Fibroblast of skin of right quadriceps (primary cell): ENCODE measurements at regions not wholly inside any gene's neighbourhood (a gene's known extent, or its start where the extent isn't known, plus 50 kb on each side); places are given as distances from the start of the nearest gene placed in this dataset.
A peak's percentile ranks its signal among the peaks of the same experiment; 100 is the strongest.
"Not testable (repeated sequence)": the region's sequence is repeated elsewhere in the genome, so short reads cannot be mapped to it uniquely, and the experiment has no call there.

Experiments used
- DNase-seq: peaks from one replicate; pipeline ENCODE4 v3.0.0-alpha.2; 2013

DNA sequence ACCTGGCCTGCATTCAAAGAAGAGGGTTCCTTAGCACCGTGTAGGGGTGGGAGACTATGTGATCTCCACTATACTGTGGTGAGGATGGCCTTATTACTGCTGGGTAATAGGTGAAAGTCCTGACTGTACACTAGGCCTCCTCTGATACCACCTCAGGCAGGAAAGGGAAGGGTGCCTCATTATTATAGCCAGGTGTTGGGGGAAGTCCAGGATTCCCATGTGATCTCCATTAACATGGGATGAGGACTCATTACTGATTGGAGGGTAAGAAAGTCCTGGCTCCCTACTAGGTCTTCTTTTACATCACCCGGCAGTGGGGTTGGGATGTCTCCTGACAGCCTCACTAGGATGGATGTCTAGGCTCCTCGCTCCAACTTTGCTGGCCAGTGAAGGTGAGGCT lies 252.1 kb downstream of the LRIG3 start:
- no peak for DNase-seq

DNA sequence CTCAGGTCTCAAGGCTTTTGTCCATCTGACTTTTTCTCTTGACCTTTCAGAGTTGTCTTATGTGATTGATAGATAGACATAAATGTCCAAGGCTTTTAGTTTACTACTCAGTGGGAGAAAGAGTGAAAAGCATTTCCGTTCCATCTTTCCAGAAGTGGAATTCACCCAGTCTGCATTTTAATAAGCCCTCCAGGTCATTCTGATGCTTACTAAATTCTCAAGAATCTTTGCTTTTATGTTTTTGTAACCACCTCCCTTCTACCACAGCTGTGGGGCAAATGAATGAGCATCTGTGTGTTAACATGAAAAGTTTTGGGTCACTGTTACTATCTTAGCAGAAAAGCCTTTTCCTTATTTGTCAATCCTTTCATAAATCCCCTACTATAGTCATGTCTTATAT lies 251.4 kb downstream of the LRIG3 start:
- peak; percentile 42 for DNase-seq

DNA sequence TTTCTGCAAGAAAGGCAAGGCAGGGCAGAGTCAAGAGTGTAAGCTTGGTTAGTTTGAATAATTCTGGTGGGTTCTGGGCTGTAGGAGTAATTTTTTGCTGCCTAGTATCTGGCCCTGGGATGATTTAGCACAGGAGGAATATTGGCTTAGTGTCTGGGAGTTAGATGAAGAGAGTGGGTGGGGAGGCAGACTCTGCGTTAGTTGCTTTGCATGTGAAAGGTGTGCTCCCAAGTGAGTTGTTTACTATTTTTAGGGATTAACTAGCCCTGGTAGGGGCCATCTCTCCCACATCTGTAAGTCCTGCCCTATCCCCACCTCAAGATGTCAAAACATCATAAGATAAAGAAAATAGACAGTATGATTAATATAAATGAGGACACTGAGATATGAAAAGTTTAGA lies 249.7 kb downstream of the LRIG3 start:
- no peak for DNase-seq

DNA sequence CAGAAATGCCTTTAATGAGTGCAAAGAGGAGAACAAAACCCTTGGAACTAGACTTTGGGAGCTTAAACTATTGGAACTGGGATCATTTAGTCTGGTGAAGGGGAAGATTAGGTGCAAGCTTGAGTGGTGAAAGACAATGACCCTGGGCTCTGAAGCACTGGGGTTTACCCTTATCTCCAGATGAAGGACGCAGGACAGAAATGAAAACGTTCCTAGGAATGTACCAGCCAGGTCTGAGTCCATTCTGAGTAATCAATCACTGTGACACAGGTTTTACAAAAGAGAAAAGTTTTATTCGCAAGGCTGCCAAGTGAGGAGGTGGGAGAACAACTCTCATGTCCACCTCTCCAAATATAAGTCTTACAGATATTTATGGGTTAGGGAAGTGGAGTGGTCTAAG lies 249.1 kb downstream of the LRIG3 start:
- no peak for DNase-seq

DNA sequence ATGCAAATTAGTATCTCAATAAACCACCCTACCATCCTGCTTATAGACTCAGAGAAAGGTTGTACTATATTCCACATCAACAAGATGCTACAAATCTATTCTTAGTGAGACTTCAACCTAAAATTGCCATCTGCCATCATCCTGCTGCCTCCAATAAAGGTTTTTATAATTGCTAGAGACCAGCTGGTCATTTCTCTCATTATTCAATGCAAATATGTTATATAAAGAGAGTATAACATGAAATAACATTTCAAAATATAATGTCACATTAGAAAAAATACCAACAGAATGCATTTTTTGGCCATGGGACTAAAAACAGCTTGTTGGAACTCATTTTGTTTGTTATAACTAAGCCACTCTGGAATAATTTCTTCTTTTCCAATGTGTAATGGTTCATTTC lies 247.3 kb downstream of the LRIG3 start:
- no peak for DNase-seq

DNA sequence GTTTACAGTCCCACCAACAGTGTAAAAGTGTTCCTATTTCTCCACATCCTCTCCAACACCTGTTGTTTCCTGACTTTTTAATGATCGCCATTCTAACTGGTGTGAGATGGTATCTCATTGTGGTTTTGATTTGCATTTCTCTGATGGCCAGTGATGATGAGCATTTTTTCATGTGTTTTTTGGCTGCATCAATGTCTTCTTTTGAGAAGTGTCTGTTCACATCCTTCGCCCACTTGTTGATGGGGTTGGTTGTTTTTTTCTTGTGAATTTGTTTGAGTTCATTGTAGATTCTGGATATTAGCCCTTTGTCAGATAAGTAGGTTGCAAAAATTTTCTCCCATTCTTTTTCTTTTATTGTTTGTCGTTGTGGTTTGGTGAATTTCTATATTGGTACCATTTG lies 242.5 kb downstream of the LRIG3 start:
- DNase-seq = not testable (repeated sequence)

DNA sequence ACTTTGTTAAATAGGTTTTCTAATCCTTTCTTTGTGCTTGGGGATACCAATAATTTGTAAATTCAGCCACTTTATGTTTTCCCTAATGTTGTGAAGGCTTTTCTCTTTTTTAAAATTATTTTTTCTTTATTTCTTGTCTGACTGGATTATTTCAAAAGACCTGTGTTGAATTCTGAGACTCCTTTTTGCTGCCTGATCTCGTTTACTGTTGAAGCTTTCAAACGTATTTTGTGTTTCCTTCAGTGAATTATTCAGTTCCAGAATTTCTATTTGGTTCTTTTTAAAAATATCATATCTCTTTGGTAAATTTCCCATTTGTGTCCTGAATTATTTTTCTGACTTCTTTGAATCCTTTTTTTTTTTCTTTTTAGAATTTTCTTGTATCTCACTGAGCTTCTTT lies 241.6 kb downstream of the LRIG3 start:
- DNase-seq = no peak

DNA sequence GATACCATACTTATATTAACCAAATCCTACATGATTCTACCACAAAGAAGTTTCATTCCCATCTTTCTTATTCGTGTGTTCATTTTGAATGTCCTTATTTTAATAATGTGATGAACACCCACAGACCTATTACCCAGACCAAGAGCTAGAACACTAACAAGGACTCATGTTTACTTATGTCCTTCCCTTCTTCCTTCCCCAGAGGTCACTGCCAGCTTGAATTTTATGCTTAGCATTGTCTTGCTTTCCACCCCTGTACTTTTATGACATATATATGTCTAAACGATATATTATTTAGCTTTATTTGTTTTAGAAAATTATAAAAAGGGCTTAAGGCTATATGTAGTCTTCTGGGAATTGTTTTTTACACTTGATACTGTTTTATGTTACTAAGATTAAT lies 238.6 kb downstream of the LRIG3 start:
- no peak for DNase-seq

DNA sequence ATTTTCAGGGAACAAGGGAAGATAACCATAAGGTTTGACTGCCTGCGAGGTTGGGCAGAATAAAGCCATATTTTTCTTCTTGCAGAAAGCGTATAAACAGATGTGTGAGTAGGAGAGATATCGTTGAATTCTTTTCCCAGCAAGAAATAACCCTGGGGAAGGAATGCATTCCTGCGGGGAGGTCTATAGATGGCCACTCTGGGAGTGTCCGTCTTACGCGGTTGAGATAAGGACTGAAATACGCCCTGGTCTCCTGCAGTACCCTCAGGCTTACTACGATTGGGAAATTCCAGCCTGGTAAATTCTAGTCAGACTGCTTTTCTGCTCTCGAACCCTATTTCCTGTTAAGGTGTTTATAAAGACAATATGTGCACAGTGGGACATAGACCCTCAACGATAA lies 225.0 kb downstream of the LRIG3 start:
- DNase-seq = no peak

DNA sequence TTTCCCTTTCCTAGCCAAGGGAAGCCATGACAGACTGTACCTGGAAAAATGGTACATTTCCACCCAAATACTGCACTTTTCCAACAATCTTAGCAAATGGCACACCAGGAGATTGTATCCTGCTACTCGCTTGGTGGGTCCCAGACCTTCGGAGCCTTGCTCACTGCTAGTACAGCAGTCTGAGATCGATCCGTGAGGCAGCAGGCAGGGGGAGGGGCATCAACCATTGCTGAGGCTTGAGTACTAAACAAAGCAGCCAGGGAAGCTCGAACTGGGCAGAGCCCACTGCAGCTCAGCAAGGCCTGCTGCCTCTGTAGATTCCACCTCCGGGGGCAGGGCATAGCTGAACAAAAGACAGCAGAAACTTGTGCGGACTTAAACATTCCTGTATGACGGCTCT lies 218.8 kb downstream of the LRIG3 start:
- DNase-seq = no peak

DNA sequence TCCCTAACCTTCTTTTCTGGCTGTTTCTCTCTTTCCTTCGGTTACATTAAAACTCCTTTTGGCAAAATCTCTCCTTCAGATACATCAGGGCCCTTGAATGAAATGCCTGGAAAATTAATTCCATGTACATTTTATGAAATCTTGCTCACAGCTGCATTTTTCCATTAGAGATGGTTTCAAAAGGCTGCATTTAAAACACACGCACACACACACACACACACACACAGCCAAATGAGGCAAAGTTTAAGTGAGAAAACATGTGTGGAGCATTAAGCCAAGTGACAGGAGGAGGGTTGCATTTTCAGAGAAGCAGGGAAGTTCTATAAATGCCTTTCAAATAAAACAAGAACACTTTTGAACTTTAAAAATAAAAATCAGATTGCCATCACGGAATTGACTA lies 216.4 kb downstream of the LRIG3 start:
- peak; percentile 72 for DNase-seq

DNA sequence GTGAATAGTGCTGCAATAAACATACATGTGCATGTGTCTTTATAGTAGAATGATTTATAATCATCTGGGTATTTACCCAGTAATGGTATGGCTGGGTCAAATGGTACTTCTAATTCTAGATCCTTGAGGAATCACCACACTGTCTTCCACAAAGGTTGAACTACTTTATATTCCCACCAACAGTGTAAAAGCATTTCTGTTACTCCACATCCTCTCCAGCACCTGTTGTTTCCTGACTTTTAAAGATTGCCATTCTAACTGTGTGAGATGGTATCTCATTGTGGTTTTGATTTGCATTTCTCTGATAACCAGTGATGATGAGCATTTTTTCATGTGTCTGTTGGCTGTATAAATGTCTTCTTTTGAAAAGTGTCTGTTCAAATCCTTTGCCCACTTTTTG lies 215.5 kb downstream of the LRIG3 start:
- DNase-seq = not testable (repeated sequence)

DNA sequence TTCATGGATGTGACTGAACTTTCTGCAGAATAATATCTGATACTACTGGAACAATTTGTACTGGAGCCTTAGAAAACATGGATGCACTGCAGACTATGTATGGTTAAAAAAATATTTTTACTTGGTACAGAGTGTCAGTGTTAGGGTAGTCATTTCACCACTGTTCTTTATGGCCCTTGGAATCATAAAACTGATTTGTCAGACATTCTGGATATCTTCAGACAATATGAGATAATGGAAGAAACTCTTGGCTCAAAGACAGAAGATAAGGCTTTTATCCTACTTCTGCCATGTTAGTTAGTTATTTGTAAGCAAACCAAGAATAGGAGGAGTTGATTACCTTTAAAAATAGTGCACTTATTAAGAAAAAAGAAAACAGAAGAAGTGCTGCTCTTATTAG lies 209.4 kb downstream of the LRIG3 start:
- no peak for DNase-seq

DNA sequence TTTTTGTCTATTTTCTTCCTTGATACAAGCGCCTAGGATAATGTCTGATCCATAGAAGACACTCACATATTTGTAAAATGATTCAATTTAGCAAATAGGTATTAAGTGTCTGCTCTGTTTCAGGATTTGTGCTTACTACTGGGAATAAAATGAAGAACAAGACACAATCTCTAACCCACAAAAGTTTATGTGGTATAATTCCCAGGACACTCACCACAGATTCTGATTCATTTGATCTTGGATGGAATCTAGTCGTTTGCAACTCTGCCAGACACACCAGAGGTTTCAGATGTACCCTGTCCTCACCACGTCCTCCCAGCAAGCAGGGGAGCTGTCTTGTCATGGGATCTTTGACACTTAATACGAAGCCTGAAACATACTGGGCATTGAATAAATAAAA lies 208.3 kb downstream of the LRIG3 start:
- DNase-seq = peak; percentile 87

DNA sequence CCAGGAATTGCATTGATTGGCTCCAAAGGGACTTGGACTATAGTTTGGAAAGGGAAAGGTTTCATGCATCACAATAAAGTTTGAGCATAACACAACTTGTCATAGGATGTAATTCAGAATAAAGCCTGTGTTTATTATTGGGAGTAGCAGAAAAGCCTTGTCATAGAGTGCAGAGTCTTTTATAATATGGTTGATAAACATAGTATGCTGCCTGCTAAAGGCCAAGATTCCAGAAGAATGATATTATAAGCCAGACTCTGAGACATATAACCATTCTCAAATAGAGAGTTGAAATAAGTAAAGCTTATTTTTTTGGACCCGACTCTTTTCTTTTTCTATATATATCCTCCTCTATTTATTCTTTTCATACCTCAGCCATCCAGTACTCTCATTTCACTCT lies 207.3 kb downstream of the LRIG3 start:
- DNase-seq = no peak

DNA sequence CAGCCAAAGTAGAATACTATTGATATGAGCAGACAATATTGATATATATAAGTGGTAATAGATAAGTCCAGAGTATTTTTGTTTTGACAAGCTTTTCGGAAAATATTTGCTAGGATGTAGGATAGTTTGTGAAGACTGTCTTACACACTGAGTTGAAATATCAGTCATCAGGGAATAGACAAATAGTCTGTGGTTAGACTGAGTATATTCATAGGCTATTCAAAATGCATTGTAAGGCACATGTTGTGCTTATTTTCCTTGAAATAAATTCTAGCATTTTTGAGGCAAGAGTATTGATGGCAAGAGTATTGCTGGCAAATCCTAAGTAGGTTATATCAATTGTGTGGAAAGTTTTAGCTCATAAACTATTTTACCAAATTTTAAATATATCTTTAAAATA lies 201.1 kb downstream of the LRIG3 start:
- DNase-seq = peak; percentile 8

DNA sequence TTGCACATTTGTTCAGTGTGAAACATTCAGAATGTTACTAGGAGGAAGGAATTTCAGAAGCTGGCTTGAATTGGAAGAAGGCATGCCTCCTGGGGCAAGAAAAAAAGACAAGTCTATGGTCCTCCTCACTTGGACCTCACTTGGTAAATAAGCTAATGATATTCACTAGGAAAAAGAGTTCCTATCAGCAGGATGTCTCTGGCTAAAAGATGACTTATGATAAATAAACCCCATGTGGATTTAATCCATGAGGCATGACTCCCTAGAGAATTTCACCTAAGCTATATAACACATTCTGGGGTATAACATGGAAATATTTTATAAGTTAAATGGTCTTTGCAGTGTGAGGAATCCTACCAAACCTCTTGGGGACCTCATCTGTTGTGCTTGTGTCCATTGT lies 199.9 kb downstream of the LRIG3 start:
- DNase-seq = peak; percentile 35

DNA sequence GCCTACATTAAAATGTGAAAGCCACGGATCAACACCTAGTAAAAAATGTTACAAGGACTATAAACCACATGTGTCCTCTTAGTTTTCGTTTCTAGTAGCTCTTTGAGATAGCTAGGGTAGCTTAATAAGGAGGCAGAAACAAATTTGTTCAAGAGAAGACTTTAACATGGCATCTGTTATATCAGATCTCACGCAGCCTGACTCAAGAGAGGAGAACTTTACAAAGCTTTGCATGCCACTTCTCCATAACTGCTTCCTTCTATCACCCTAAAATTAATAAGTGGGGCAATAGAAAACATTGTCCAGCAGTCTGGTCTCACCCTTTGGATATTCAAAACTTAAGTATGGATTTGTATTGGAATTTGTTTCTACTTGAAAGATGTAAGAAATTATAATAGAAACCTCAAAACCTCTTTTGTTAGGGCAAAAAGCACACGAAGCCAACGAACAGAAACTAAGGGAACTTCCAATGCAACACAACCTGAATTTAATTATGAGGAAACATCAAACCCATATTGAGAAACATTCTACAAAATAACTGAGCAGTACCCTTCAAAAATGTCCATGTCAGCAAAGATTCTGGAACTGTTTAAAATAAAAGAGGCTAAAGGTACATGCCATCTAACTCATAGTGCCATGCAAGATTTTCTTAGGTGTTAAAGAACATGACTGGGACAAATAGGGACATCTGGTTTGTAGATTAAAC lies 194.8 kb downstream of the LRIG3 start:
- no peak for DNase-seq

DNA sequence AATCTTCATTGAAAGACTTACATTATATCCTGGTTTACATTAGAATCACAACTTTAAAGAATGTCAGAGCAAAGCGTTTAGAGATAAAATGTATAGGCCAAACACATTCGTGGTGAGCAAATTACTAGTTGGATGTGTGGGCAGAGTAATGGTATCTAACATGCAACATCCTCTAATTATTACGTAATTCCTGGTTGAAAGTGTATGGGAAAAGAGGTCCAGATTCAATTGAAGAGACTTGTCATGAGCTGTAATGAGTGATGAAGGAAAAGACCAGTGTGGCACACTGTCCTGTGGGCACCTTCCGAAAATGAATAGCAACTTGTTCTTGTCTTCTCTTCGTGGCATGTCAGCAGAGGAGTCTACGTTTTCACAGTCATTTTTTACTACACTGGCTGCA lies 192.8 kb downstream of the LRIG3 start:
- DNase-seq = peak; percentile 77

DNA sequence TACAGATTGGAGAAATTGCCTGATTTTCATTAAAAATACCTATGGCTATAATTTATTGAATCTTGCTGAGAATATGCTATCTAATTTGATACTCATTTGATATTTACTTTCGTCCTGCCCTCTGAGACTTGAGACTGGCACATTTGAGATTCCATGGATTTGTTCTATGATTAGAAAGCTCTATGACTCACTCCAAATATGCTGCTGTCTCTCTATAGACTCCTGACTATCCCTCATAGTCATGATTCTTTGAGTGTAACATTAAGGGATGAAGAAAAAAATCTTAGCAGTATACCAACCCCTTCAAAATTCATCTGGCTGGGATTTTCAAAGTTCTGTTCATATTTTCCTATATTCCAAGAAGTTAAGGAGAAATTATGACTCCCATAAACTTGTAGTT lies 191.9 kb downstream of the LRIG3 start:
- DNase-seq = peak; percentile 61

DNA sequence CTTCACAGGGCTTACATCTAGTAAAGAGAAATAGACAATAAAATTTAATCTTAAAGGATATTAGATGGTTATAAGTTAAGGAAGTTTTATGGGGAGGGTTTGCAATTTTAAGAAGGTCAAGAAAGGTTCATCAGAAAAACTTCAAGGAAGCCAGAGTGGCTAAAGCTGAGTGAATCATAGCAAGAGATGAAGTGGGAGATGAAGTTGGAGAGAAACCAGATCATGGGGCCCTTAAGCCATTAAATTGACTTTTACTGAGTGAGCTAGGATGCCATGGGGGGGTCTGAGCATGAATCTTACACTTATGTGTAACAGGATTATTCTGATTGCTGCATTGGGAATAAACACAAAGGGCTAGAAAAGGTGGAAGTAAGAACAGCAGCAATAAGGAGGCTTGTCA lies 189.2 kb downstream of the LRIG3 start:
- peak; percentile 17 for DNase-seq

DNA sequence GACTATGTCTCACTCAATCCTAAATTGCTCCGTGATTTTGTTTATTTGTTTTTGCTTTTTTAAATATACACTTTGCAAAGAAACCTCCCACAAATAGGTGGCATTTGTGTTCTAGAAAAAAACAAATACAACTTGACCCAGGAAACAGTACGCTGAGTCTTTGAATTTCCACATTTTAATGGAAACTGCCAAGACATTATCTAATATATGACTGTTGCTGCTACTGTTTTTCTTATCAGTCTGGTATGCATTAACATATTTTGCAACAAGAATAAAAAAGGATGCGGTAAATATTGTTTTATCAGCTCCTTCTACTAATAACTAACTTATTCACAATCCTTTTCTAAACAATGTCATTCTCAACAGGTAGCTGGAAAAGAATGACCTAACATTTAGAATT lies 187.4 kb downstream of the LRIG3 start:
- DNase-seq = no peak

DNA sequence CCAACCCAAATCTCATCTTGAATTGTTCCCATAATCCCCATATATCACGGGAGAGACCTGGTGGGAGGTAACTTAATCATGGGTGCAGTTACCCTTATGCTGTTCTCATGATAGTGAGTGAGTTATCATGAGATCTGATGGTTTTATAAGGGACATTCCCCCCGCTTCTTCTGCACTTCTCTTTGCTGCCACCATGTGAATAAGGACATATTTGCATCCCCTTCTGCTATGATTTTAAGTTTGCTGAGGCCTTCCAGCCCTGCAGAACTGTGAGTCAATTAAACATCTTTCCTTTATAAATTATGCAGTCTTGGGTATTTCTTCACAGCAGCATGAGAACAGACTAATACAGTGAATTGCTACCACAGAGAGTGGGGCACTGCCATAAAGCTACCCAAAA lies 179.1 kb downstream of the LRIG3 start:
- DNase-seq = no peak

DNA sequence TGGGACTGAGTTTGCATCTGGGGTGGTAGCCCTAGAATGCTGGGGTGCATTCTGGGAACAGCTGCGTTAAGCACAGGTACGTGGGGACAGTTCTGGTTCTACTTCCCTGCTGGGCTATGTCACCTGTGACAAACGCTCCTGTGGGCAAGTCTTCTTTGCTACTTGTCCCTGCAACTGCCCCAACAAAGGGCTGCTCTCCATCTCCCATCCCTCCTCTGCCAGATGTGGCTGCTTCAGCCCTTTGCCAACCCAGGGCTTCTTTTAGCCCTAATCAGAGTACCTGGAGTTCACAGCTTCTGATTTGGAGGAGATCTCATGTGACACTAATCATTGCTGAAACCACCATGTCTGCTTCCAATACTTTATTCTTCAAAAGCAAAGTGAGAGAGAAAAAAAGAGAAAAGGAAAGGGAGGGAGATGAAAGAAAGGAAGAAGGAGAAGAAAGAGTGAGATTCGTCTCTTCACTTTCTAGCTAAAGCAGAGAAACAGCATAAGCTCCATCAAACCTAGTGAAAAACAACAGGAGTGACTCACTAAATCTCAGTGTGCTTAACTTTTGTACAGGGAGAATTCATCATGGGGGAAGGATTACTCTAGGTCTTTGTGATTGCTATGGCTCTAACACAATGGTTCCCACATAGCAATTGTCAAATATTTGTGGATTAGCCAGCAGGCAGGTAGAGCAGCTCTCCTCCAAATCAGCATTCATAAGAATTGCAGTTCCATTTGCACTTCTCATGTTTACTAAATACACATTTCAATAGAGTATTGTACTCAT lies 174.8 kb downstream of the LRIG3 start:
- DNase-seq = no peak

DNA sequence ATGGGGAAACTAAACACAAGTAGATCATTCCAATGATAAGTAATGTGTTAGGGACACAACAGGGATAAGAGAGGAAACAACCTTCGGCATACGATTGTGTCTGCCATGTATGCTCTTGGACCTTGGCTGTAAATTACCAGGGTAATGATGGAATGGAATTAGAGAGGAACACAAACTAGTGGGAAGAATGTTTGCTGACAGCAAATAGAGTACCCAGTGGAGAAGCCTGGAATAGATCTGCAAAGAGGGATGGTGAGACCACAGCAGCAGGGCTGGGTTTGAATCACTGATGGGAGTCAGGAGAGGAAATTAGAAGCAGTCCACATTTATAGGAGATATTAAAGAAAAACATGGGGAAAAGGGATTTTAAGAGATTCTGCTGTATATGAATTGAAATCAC lies 172.8 kb downstream of the LRIG3 start:
- DNase-seq = no peak
